GM12873 (cell line): ENCODE measurements at regions not wholly inside any gene's neighbourhood (a gene's known extent, or its start where the extent isn't known, plus 50 kb on each side); places are given as distances from the start of the nearest gene placed in this dataset.

ENCODE experiments used
- TF ChIP-seq, protein P1 (sequence below): IDR thresholded peaks from 2 replicates; pipeline ENCODE4 v1.5.1; 2012; ENCODE audit warnings: low read depth, mild to moderate bottlenecking, moderate library complexity, low read length, control low read depth; ENCODE audit not compliant: insufficient read depth; ENCODE audit errors: missing control alignments

DNA sequence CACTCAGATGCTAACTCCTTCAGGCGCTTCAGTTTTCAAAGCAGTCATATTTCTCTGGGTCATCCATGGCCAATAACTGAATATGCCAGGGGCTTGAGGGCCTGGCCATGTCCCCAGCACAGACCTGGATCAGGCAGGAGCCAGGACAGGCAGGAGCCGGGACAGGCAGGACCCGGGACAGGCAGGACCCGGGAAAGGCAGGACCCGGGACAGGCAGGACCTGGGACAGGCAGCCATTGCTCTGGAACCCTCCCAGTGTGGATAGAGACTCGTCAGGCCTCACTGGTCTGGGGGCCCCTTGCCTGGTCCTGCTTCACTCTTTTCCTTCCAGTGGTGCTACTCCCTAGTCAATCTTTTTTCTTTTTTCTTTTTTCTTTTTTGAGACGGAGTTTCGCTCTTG lies 117.5 kb upstream of the TEX51 start:
- TF ChIP-seq, protein P1, sequence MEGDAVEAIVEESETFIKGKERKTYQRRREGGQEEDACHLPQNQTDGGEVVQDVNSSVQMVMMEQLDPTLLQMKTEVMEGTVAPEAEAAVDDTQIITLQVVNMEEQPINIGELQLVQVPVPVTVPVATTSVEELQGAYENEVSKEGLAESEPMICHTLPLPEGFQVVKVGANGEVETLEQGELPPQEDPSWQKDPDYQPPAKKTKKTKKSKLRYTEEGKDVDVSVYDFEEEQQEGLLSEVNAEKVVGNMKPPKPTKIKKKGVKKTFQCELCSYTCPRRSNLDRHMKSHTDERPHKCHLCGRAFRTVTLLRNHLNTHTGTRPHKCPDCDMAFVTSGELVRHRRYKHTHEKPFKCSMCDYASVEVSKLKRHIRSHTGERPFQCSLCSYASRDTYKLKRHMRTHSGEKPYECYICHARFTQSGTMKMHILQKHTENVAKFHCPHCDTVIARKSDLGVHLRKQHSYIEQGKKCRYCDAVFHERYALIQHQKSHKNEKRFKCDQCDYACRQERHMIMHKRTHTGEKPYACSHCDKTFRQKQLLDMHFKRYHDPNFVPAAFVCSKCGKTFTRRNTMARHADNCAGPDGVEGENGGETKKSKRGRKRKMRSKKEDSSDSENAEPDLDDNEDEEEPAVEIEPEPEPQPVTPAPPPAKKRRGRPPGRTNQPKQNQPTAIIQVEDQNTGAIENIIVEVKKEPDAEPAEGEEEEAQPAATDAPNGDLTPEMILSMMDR = no peak

GRCh38 chr2:126781806-126782205 lies 116.9 kb upstream of the TEX51 start:
- TF ChIP-seq, protein P1 = no peak

- TF ChIP-seq, protein P1 = no peak
Measured at GRCh38 chr2:126782648-126783047, 116.0 kb upstream of the TEX51 start.

DNA sequence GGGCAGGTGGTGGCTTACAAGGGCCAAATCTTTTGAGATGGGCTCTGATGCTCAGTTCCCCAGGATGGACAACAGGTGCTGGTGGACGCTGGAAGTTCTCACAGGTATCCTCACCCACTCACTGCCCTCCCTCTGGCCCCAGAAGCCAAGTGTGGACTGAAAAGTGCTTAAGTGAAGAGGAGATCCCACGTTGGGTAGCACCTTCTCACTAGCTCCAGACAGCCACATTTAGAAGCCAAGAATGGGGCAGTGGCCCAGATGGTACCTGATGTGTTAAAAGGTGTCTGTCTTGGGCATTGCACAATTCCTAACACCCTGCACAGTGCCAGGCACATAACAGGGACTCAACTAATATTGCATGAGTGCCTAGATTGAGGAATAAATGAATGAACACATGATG lies 115.3 kb upstream of the TEX51 start:
- TF ChIP-seq, protein P1 = no peak

DNA sequence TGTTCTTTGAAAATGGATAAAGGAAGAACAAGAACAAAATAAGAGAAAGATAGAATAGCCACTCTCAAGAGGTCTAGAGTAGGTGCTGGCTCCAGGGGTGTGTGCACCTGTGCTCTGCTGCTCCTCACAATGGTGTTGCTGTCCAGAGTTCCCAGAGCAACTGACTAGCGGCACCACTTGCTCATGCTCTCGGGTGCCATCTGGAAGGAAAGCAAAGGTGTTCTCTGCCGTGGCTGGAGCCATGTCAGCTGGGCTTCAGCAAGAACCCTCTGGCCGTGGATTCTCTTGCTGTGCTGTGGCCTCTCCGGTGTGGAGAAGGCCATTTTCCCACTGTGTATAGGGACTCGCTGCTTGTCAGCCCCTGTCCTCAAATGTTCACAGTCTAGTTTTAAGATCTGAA lies 114.6 kb upstream of the TEX51 start:
- TF ChIP-seq, protein P1 = no peak

DNA sequence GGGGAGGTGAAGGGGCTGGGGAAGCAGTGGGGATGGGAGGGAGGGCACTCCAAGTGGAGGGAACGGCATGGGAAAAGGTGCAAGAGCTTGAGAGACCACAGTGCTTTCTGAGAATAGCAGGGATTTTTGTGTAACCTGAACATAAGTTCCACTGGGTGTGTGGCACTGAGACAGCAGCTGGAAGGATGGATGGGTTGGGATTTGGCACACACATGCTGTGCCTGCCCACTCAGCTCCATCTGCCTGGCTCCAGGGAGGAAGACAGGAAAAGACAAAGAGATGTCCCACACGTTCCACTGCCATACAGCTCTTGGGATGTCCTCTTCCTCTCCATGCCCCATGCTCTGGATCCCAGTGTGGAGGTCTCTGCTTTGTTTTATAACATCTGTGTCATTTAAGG lies 114.1 kb upstream of the TEX51 start:
- TF ChIP-seq, protein P1 = no peak

GRCh38 chr2:126785236-126785635 lies 113.5 kb upstream of the TEX51 start:
- TF ChIP-seq, protein P1 = no peak

DNA sequence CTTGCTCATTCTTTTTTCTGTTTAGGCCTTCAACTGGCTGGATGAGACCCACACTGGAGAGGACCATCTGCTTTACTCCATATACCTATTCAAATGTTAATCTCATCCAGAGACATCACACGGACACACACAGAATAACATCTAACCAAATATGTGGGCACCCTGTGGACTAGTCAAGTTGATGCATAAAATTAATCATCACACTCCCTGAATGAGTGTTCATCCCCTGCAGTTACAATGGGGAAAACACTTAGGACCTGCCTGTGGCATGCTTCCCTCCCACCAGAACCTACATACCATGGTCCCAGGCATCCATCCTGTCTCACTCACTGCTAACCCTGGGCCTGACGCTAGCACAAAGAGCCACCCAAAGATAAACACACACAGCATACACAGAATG lies 112.8 kb upstream of the TEX51 start:
- TF ChIP-seq, protein P1 = no peak
